ENCODE measurements at regions not wholly inside any gene's neighbourhood (a gene's known extent, or its start where the extent isn't known, plus 50 kb on each side); places are given as distances from the start of the nearest gene placed in this dataset.
"Not testable (repeated sequence)": the region's sequence is repeated elsewhere in the genome, so short reads cannot be mapped to it uniquely, and the experiment has no call there.

DNA sequence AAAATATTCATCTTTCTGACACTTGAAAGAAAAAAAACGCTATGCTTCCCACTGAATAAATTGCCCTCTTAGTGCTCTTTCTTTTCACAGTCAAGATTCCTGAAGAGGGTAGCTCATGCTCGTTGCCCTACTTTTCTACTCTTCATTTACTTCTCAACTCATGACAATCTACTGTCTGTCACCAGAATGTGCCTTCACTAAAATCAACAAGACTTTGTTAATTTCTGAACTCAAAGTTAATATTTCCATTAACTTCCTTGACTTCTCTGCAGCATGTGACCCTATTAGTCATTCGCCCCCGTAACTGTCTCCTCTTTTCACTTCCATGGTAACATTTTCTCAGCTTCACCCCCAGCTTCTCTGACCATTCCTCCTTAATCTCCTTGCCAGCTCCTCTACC is 98.9 kb upstream of the MAPRE2 start:
- DNase-seq = no peak

DNA sequence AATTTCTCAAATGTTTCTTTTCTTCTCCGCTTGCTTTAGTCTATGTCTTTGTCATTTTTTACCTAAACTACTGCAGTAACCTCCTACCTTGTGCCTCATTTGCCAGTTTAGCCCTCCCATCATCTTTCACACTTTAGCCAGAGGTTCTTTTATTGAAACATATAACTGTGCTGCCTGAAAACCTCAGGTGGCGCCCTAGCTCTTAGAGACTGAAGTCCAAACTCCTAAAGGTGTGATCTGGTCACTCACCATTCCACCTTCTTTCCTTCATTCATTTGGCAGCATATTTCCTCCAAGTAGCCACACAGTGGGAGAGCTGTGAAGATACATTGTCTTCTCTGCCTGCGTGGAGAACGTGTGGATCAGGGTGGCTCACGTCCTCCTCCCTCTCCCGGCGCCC is 98.2 kb upstream of the MAPRE2 start:
- no peak for DNase-seq

DNA sequence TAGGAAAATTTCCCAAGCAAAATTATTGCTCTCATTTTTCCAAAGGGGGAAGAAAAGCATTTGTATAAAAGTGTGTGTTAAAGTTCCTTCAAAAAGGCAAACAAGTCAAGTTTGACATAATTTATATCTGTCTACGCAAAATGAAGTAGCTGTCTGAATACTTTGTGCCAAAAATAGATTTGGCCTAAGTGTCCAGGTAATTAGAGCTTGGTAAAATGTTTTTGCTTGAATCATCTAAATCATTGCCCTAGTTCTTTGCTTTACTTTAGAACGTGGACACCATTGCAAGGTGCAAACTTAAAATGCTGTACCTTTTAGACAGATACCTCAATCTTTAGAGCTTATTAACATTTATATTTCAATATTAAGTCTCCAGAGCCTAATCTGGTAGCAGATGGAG is 97.6 kb upstream of the MAPRE2 start:
- DNase-seq = no peak

DNA sequence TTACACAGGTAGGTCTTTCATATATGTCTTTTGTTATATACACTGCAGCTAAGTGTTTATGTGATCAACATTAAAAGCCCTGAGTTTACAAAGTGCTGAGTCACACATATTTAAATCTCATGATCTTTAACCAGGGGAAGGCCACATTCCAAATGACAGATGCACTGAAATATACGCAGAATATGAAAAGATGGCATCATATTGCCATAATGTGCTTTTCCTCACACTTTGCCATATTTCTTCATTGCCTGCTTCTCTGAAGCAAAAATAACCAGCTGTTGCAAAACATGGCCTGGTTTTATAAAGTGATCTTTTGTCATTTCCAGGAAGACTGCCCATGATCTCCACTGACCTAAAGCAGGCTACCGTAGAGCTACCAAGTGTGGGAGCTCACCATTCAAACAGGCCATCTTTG is 93.5 kb upstream of the MAPRE2 start:
- no peak for DNase-seq

DNA sequence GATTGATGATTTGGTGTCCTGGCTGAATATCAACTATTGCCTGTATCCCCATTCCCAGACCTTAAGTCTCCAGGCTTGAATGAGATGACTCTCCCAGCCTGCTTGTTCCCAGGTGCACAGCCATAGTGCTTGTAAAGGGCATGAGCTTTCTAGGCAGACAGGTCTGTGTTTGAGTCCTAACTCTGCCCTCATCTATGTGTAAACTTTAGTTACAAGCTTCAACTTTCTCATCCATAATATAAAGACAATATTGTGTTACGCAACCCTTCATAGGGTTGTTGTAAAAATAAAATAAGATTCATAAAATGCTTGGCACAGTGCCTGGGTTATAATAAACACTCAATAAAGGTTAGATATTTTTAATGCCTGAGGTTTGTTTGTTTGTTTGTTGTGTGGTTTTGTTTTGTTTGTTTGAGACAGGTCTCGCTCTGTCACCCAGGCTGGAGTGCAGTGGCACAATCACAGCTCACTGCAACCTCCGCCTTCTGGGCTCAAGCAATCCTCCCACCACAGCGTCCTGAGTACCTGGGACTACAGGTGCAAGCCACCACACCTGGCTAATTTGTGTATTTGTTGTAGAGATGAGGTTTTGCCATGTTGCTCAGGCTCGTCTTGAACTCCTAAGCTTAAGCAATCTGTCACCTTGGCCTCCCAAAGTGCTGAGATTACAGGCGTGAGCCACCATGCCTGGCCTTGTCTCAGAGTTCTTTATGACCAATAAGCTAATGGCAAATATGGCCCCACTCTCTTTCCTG is 89.4 kb upstream of the MAPRE2 start:
- no peak for DNase-seq

DNA sequence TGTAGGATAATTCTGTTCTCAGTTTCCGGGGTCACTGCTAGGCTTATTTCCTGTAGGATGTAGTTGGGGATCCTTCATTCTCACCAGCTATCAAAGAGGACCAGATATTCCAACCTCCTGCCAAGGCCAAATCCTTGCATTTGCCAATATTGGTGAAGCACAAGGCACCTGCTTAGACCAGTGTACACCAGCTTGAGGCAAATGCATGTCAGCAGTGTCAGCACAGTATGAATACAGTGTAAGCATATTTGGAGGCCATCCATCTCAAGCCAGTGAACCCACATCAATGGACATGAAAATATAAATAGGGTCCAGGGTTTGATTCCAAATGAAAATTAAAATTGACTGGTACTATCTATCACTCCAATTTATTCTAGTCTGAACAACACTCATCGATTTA is 88.0 kb upstream of the MAPRE2 start:
- no peak for DNase-seq

DNA sequence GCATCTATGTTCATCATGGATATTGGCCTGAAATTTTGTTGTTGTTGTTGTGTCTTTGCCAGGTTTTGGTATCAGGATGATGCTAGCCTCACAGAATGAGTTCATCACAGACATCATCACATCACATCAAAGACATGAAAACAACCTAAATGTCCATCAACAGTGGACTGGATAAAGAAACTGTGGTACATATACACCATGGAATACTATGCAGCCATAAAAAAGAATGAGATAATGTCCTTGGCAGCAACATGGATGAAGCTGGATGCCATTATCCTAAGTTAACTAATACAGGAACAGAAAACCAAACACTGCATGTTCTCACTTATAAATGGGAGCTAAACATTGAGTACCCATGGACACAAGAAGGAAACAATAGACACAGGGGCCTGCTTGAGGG is 85.7 kb upstream of the MAPRE2 start:
- not testable (repeated sequence) for DNase-seq

DNA sequence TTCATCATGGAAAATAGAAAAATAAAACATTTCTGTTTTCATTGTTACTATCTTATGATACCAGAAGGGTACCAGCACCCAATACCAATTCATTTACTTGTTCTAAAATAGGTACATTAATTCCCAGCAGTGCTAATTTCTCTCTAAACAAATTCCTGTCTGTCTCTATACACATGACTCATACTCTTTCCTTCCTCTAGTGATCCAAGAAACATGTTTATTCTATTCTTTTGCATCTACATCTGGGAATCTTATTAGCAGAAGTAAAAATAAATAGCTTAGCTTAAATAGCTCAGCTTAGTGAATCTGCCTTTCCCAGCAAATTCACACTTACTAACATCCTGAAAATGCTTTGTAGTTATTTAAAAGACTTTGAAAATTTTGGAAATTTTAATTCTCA is 84.5 kb upstream of the MAPRE2 start:
- DNase-seq = no peak

DNA sequence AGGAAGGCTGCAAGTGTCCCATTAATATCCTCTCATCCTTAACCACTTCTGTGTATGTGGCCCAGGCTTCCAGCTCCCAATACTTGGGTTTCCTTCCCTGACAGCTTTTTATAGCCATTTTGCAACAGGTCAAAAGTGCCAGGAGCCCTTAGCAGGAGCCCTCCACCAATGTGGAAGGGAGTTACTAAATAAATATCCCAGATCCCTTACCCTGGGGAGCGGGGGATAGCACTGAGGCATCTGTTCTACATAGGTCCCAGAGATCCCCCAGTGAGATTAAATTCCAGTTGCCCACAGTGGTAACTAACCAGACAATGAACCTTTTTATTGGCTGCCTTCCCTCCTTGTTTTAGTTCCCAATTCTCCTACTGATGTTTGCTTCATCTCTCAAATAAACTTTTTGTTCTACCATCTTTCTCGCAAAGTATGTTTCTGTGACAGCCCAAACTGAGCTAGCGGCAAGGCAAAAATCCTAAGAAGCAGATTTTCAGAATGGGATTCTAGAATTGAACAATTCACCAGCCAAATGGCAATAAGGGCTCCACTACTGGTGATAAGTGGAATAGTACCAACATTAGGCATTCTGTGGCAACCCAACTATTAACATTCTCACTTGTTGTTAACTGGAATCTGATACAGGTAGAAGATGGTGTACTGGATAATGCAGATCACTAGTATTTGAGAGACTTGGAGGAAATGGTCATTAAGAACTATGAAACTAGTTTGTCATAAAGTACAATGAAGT is 83.9 kb upstream of the MAPRE2 start:
- DNase-seq = no peak

DNA sequence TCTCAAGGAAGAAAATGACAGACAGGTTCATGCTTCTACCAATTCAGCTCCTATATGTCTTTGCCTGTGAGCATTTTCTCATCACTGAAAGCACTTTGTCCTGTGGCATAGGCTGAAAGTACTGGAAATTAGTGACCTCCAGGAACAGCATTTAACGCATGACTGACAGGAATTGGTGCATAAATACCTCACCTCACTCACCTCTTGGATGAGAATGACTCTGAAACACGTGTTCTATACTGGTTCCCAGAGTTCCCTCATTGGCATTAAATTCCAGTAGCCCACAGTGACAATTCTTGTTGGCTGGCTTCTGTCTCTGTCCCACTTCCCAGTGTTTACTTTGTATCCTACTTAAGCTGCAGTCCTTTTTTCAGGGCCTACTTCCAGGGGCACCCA is 83.4 kb upstream of the MAPRE2 start:
- no peak for DNase-seq

DNA sequence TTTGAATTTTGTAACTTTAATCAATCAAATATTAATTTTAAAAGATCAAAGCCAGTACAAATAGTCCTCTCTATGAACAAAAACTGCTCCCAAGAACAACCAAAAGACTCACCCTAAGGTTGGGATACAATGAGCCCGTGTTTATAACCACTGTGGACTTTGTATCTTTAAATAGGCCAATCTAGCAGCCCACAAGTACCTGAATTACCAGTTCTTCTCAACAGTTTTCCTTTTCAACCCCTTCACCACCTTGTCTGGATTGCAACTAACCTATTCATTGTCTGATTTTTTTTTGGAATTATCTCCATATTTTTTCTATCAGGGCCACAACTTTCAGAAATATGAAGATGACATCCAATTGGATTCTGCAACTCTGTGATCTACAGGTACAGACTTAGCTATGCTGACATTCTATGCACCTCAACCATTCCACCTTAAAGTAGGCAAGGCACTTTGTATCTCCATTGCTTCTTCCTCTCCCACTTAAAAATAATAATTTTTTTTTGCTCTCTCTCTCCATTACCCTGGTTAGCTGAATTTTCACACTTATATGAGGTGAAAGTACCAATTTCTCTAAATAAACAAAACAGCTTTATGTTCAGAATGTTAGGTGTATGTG is 81.9 kb upstream of the MAPRE2 start:
- DNase-seq = no peak

DNA sequence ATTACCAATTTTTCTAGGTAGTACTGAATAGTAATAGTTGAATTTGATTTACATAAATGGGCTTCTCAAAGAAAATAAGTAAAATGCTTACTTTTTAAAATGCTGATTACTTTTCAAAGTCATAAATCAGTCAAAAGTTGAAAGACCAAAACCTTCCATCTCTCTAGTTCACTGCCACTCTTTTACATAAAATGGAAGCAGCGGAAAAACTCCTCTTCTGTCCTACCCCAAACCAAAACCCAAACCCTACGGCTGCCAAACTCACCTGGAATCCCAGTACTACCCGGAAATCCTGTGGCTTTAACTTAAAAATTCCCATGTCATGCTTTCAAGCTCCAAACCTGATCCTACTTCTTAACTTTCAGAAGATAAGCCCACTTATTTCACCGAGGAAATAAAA is 81.2 kb upstream of the MAPRE2 start:
- no peak for DNase-seq

DNA sequence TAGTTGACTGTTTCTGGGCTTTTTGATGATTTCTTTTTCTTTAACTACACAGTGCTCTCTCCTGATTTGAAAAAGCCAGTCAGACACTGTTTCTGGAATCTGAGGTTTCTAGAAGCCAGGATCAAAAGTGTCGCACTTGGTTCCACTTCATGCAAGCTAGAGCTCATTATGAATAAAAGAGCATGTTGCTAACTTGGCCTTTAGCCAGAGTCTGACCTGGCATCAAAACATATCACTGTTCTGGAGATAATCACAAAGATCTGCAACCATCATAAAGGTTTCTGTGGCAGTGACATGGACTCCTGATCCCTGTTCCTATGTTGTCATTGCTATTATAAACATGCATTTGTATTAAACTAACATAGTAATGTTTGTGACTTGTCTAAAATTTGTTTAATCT is 76.1 kb upstream of the MAPRE2 start:
- DNase-seq = no peak

DNA sequence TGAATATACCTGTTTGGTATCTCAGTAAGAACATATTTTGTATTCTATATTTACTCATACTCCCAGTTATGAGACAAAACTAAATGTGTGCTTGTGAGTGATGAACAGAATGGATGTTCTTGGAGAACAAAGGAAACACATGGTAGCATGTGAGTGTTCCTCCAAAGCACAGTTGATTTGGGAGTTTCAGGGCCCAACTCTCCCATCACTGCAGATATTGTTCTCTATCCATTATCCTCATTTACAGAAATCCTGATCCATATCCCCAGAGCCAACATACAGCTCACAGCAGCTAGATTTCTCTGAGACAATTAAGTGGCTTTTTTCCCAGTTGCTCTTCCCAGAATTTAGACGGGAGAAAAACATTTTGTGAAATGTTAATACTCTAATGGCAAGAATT is 75.6 kb upstream of the MAPRE2 start:
- no peak for DNase-seq

DNA sequence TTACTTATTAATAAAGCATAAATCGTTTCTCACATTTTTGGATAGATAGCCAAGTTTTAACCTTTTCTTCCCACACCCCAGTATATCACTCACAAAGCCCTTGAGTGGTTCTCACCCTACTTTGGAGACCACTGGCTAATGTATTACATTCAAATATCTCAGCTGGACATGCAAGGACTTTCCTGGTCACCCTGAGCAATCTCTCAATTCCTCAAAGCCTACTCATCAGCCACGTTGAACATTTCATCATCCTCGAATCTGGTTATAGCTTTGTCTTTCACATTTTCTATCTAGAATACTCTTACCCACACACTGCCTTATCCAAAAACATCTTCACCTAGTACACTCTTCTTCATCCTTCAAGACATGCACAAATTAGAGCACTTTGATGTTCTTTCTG is 71.1 kb upstream of the MAPRE2 start:
- DNase-seq = no peak

DNA sequence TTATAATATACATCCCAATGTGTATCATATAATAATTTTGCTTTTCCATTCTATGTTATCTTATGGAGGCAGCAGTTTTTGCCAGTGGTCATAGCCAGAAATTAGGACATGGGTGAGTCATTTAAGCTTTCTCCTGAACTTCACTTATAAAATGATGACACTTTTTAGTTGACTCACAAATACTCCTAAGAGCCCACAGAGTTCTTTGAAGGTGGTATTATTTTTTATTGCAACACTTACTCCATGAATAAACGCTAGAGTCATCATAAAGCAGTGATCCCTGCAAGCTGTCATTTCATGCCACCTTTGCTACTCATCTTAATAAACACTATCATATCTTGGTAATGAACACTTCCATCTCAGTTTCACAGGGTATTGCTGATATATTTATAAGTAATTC is 69.9 kb upstream of the MAPRE2 start:
- no peak for DNase-seq

DNA sequence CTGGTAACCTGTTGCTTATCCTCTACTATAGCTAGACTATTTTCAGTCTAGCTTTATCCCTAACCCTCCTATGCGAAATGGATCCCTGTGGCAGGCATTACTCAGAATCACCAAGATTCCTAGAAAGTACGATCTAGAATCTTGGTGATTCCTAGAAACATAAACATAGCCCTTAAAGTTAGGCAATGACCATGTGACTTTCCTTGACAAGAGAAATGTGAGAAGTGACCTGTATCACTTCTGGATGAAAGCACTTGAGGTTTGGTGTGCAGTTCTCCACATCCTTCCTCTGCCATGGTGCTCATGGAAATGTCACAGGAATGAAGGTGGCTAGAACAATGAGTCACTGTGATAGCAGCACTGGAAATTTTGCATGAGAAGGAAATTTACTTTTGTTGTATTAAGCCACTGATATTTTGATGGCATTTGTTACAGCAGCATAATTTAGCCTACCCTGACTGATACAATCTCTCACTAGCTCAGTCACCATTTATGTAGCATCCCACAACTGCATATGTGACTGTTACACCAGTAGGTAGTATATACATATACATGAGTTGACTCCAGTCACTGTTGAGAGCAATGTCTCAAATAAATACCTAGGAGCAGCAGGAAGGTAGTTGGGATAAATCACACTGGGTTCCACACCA is 68.3 kb upstream of the MAPRE2 start:
- DNase-seq = no peak

DNA sequence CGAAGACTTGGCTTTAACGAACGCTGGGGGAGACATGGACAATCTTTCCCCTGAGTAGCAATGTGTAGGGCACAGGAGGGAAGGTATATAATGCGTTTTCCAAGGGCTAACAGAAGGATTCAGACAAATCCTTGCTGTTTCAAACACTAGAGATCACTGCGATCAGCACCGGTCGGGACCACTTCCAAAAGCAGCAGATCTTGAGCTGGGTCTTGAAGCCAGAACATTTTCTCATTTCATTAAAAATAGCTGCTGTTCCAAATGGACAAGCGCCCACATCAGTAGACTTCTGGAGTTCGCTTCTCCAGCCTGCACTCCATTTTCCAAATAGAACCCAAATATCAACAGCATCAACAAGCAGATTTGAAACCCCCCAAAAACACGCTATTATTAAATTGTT is 65.1 kb upstream of the MAPRE2 start:
- DNase-seq = no peak

DNA sequence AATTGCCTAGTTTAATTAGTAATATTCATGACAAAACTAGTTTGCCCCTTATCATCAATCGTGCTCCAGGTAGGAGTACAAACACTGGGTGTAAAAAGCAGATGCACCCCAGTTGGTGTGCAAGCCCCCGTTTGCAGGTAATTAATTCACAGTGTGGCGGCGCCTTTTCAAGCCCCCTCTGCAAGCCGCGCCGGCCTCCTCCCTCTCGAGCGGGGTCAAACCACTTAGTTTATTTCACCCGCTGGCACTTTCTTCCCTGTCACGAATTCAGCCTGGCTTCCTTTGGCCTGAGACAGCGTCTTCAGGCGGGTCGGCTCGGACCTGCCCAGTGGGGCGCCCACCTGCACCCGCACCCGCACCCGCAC is 64.7 kb upstream of the MAPRE2 start:
- DNase-seq = no peak

DNA sequence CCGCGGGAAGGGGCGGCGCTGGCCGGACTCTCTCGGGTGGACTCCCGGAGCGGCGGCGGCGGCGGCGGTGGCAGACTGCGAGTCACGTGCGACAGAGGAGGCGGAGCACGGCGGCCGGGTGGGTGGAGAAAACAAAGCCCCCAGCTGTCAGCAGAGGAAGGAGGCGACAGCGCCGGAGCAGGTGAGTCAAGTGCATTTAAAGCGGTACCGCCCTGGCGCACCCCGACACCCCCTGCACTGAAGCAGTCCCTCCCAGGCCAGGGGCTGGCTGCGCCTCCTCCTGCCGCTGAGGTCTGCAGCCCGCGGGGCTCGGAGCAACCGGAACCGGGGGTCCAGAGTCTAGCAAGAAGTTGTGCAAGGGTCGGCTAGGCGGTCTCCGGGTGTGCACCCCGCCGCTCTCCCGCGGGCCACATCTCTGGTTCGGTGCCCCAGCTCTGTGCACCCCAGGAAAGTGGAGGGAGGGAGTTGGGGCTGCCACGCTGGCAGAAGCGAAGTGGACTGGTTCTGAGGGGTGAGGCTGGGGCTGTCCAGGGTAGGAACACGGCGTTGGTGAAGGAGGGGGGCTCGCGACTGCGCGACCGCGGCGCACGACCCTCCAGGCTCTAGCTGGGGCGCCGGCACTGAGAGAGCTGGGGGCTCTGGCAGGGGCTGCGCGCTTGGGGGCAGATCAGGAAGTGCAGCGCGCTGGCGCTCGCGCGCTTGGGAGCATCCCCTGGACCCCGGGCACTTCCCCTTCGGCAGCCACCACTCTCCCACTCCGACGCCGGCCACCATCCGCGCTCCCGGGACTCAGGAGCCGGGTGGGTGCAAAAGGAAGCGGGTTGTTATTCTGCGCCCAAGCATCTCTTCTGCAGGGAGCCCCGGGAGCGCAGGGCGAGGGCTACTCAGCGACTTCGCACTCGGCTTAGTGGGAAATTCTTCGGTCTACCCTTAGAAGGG is 64.0 kb upstream of the MAPRE2 start:
- DNase-seq = no peak

DNA sequence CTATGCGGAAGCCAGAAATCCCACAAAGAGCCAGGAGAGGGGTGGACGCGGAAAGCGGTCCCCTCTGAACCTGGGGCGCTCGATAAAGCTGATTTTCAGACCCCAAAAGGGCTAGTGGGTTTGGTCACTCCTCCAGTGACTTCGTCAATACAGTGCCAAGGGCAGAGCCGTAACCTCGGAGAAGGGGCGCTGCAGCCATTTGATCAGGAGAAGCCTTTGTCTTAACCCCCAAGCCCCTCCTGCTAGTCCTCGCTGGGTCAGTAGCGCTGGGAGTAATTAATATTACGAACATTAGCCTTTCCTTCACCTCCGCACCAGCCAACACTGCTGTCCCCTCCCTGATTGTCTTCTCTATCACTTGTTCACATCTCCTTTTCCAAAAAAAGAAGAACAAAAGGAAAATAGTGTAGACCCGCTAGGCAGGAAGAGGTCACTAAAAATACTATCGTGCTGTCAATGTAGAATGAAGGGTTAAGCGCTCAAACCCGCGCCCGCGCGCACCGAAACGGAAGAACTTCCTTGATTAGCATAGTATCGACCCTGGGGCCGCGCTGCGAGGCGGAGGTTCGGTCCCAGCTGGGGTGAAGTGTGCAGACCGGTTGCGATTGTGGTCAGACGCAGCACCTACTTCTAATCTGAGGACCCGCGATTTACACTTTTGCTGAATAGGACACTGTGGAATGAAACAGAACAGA is 63.2 kb upstream of the MAPRE2 start:
- no peak for DNase-seq

DNA sequence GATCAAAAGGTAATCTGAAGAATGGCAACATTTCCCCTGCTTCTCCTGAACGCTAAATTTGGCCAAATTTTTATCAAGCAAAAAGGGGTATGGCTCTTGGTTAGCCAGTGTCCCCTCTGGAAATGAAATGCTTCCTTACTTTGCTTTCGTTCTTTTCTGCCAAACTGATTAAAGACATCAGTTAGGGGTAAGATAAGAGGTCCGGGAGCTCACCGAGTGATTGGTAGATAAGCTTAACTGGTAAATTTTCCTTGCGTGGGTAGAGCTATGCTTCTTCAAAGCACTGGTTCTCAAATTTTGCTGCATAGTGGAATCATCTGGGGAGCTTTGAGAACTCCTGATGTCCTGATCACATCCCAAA is 62.7 kb upstream of the MAPRE2 start:
- DNase-seq = no peak
